ENCODE measurements at regions not wholly inside any gene's neighbourhood (a gene's known extent, or its start where the extent isn't known, plus 50 kb on each side); places are given as distances from the start of the nearest gene placed in this dataset.

GRCh38 chr2:155203178-155203577 is 504.7 kb downstream of the KCNJ3 start:
- Histone ChIP-seq H4K5ac (ENCODE audit: low read depth, low read length) (no peak overlapping the region), H2BK120ac (ENCODE audit: low read depth, low read length) (no peak overlapping the region), H3K18ac (ENCODE audit: low read depth, low read length) (no peak overlapping the region), H3K79me1 (ENCODE audit: low read depth in 1 of 2, low read length in 2 of 2) (no peaks in the 10 kb centered on the region), H4K8ac (ENCODE audit: low read depth in 2 of 2, low read length in 2 of 2) (no peak overlapping the region), H4K91ac (ENCODE audit: insufficient read depth, low read depth, low read length) (no peak overlapping the region), H2BK15ac (ENCODE audit: low read depth, low read length) (no peak overlapping the region), H2BK20ac (ENCODE audit: low read depth, low read length) (no peak overlapping the region), H3K9ac (ENCODE audit: low read depth, low read length) (no peak overlapping the region), H3K9me1 (ENCODE audit: insufficient read depth, low read length) (no peaks in the 10 kb centered on the region), H3K4me2 (ENCODE audit: low read depth, low read length) (no peak overlapping the region), H3K9me3 (ENCODE audit: control insufficient read depth, insufficient read depth, low read length) (peaks cover 6% of the 10 kb centered on the region), H4K20me1 (ENCODE audit: insufficient read depth, low read length) (no peaks in the 10 kb centered on the region), H3K56ac (ENCODE audit: extremely low read depth, insufficient read depth, low read length) (no peak overlapping the region), H2AK5ac (ENCODE audit: low read depth, low read length) (no peak overlapping the region), H2AFZ (replicated peaks; ENCODE audit: low read length, poor library complexity) (no peak overlapping the region), H3K4me3 (ENCODE audit: insufficient read depth, low read depth, low read length) (no peak overlapping the region), H2AK9ac (replicated peaks; ENCODE audit: low read depth, low read length, poor library complexity) (no peak overlapping the region), H3K4me1 (ENCODE audit: control insufficient read depth, insufficient read depth, low read length) (no peaks in the 10 kb centered on the region), H3K27me3 (ENCODE audit: control insufficient read depth, insufficient read depth, low read length) (no peaks in the 10 kb centered on the region), H3K36me3 (ENCODE audit: control insufficient read depth, insufficient read depth, low read length) (no peaks in the 10 kb centered on the region), H3K27ac (ENCODE audit: insufficient read depth, low read length) (no peak overlapping the region), H3K23ac (ENCODE audit: low read depth, low read length) (no peak overlapping the region), H3K4ac (ENCODE audit: low read depth, low read length) (no peak overlapping the region), H3K14ac (replicated peaks; ENCODE audit: low read depth, low read length) (no peak overlapping the region), H2BK5ac (ENCODE audit: low read depth, low read length, poor library complexity, severe bottlenecking) (no peak overlapping the region)
- intact Hi-C loops (cut with micrococcal nuclease): no loop called here
- BruUV-seq (replicated peaks): no TSS peak
- CTCF ChIA-PET: no interaction called here
- DNase-seq (no peak), ATAC-seq (ENCODE audit: low read depth) (no peak)
- dilution Hi-C loops (cut with HindIII; ENCODE audit: low sequenced_read_pairs, unreplicated experiment): no loop called here
- TF ChIP-seq MXI1 (IDR thresholded peaks at IDR 0.05; ENCODE audit: borderline replicate concordance, low read depth, low read length) (no peak), MAZ (IDR thresholded peaks at IDR 0.05; ENCODE audit: borderline replicate concordance, low read depth, low read length) (no peak), ELK1 (IDR thresholded peaks at IDR 0.05; ENCODE audit: borderline replicate concordance, low read depth, low read length) (no peak), USF2 (IDR thresholded peaks at IDR 0.05; ENCODE audit: low read depth, low read length) (no peak), POLR2A (IDR thresholded peaks at IDR 0.05; ENCODE audit: low read depth, low read length) (no peak), BHLHE40 (IDR thresholded peaks at IDR 0.05; ENCODE audit: low read depth, low read length) (no peak), CHD1 (IDR thresholded peaks at IDR 0.05; ENCODE audit: low read depth, low read length) (no peak), RFX5 (IDR thresholded peaks at IDR 0.05; ENCODE audit: low read depth, low read length) (no peak), CEBPB (IDR thresholded peaks at IDR 0.05; ENCODE audit: low read depth, low read length) (no peak), MAFK (IDR thresholded peaks at IDR 0.05; ENCODE audit: low read depth, low read length) (no peak), RCOR1 (IDR thresholded peaks at IDR 0.05; ENCODE audit: insufficient replicate concordance, low read length) (no peak), SMC3 (IDR thresholded peaks at IDR 0.05; ENCODE audit: low read depth, low read length) (no peak), NFE2L2 (IDR thresholded peaks at IDR 0.05; ENCODE audit: low read depth, low read length) (no peak)
- in situ Hi-C loops (cut with MboI; ENCODE audit: low sequenced_read_pairs): no loop called here
- no CpG with 5 or more reads among the region's 1 CpG for WGBS, 2 experiments (ENCODE audit: extremely low coverage in 2 of 2, insufficient read length in 1 of 2)
- POLR2A ChIA-PET (ENCODE audit: unreplicated experiment): no interaction called here

All from IMR-90 (cell line).